Activated CD8-positive, alpha-beta memory T cell treated with anti-CD3 and anti-CD28 coated beads, Interleukin-2, amount 10 ng/mL, durations not matched to agents 7 days and 5 days (primary cell): ENCODE measurements at regions not wholly inside any gene's neighbourhood (a gene's known extent, or its start where the extent isn't known, plus 50 kb on each side); places are given as distances from the start of the nearest gene placed in this dataset.
"Not testable (repeated sequence)": the region's sequence is repeated elsewhere in the genome, so short reads cannot be mapped to it uniquely, and the experiment has no call there.

Source experiments
- ATAC-seq: fragments of 150-1000 bp; cut with Tn5 transposase; one replicate; pipeline ENCODE4 v1.10.0; 2021; ENCODE audit warnings: moderate library complexity
- CTCF ChIA-PET: fragments of 350-600 bp; sonication (Branson Sonifier 250); formaldehyde crosslinking; loops from one replicate; lab custom pipeline; 2021; ENCODE audit warnings: antibody characterized with exemption; lab: Charles Lee
- DNase-seq: peaks from one replicate; pipeline ENCODE4 v3.0.0-alpha.2; 2020
- H3K27ac Mint-ChIP-seq: one replicate; pipeline ENCODE4 v1.8.0; 2021; ENCODE audit warnings: mild to moderate bottlenecking, mixed read lengths
- H3K27me3 Mint-ChIP-seq: one replicate; pipeline ENCODE4 v1.8.0; 2021; ENCODE audit warnings: mixed read lengths
- H3K36me3 Mint-ChIP-seq: one replicate; pipeline ENCODE4 v1.8.0; 2021; ENCODE audit warnings: mild to moderate bottlenecking, mixed read lengths
- H3K4me1 Mint-ChIP-seq: one replicate; pipeline ENCODE4 v1.8.0; 2021; ENCODE audit warnings: mixed read lengths
- H3K4me3 Mint-ChIP-seq: one replicate; pipeline ENCODE4 v1.8.0; 2021; ENCODE audit warnings: mild to moderate bottlenecking, moderate library complexity, mixed read lengths
- H3K9me3 Mint-ChIP-seq: one replicate; pipeline ENCODE4 v1.8.0; 2022; ENCODE audit warnings: low read depth, mixed read lengths

DNA sequence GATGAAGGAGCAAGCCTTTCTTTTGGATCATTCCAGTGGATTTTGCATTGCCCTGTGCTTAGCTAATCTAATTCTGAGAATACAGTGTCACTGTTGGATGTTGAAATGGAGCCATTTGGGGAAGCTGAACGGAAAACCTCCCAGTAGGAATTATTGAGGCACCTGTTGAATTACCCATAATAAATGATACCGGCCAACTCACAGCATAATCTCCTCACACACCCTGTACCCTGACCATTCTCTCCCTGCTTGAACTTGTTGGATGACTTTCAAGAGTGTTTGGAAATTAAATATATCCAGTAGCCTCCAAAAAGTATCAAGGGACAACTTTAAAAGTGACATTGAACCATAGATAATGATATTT, 171.4 kb upstream of the HES1 start:
- ATAC-seq (no peak), DNase-seq (no peak)
- Mint-ChIP-seq H3K4me3 (no peak overlapping the region), H3K4me1 (peaks cover 24% of the 10 kb centered on the region), H3K27ac (no peak overlapping the region), H3K27me3 (peaks cover 71% of the 10 kb centered on the region), H3K9me3 (no peaks in the 10 kb centered on the region), H3K36me3 (no peaks in the 10 kb centered on the region)
- CTCF ChIA-PET = no interaction called here

DNA sequence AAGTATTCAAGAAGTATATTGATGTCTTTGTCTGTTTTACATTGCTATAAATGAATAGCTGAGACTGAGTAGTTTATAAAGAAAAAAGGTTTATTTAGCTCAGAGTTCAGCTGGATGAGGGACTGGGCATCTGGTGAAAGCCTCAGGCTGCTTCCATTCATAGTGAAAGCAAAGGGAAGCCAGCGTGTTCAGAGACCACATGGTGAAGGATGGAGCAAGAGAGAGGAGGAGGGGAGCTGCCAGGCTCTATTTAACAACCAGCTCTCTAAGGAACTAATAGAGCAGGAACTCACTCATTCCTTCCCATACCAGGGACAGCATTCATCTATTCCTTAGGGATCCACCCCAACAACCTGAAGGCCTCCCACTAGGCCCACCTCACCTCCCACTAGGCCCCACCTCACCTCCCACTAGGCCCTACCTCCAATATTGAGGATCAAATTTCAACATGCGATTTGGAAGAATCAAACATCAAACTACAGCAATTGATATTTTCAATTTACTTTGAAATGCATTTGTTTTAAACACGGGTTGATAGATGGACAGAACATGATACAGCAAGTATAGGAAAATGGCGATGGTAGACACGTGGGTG, 167.5 kb upstream of the HES1 start:
- H3K27me3 Mint-ChIP-seq = peaks cover 71% of the 10 kb centered on the region
- no peaks in the 10 kb centered on the region for H3K36me3 Mint-ChIP-seq
- no peak for DNase-seq
- CTCF ChIA-PET = no interaction called here
- H3K4me1 Mint-ChIP-seq = peaks cover 34% of the 10 kb centered on the region
- H3K4me3 Mint-ChIP-seq = no peak overlapping the region
- no peak for ATAC-seq
- H3K9me3 Mint-ChIP-seq = no peaks in the 10 kb centered on the region
- no peak overlapping the region for H3K27ac Mint-ChIP-seq

DNA sequence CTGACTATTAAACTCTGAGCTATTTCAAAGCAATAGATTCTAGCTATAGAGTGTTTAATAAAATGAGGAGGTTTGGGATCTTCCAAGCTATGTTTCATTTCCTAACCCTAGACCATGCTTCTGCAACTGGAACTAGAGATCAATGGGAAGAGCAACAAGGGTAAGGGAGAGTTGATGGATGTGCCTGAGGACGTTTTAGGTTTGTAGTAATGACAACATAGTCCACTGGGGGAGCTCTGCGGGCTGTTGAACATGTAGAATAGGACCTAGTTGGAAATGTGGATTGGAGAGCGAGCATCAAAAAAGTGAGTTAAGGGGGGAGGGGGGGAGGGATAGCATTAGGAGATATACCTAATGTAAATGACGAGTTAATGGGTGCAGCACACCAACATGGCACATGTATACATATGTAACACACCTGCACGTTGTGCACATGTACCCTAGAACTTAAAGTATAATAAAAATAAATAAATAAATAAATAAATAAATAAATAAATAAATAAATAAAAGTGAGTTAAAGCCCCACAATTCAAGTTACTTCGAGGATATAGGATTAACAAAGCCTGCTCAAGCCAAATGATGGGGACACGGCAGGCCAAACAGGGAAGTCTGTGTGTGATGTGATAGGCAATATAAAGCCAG, 165.7 kb upstream of the HES1 start:
- H3K27ac Mint-ChIP-seq, DNase-seq, H3K9me3 Mint-ChIP-seq, H3K4me3 Mint-ChIP-seq, H3K36me3 Mint-ChIP-seq: not testable (repeated sequence)
- CTCF ChIA-PET = interaction anchor here (1.0 kb wide), 1 partner anchor 345 kb away, joined by 5 read pairs; no protein-coding TSS in a partner anchor
- peak; percentile 58 for ATAC-seq
- Mint-ChIP-seq H3K4me1 (peaks cover 17% of the 10 kb centered on the region), H3K27me3 (peaks cover 72% of the 10 kb centered on the region)

DNA sequence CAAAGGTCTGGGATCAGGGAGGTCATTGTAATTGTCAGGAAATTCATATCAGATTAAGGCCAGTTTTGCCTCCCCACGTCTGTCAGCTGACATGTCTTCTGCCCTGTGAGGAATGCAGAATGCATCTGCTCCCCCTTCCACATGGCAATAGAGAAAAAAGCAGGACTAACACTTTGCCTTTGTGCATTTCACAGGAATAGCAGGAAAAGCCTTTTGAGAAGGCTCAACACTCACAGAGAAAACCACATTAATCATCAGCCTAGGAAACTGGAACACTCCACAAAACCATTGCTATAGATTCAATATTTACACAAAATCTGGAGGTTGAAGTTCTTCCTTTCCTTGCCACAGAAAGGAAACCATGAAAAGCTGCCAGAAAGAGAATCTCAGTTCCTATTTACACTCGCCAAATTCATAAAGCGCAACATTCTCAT, 165.2 kb upstream of the HES1 start:
- H3K27me3 Mint-ChIP-seq = peaks cover 72% of the 10 kb centered on the region
- H3K4me1 Mint-ChIP-seq = peaks cover 16% of the 10 kb centered on the region
- no peaks in the 10 kb centered on the region for H3K36me3 Mint-ChIP-seq
- ATAC-seq = no peak
- no peak overlapping the region for H3K27ac Mint-ChIP-seq
- H3K4me3 Mint-ChIP-seq = no peak overlapping the region
- CTCF ChIA-PET = interaction anchor here (1.5 kb wide), 1 partner anchor 345 kb away, joined by 4 read pairs; no protein-coding TSS in a partner anchor
- no peaks in the 10 kb centered on the region for H3K9me3 Mint-ChIP-seq
- no peak for DNase-seq

DNA sequence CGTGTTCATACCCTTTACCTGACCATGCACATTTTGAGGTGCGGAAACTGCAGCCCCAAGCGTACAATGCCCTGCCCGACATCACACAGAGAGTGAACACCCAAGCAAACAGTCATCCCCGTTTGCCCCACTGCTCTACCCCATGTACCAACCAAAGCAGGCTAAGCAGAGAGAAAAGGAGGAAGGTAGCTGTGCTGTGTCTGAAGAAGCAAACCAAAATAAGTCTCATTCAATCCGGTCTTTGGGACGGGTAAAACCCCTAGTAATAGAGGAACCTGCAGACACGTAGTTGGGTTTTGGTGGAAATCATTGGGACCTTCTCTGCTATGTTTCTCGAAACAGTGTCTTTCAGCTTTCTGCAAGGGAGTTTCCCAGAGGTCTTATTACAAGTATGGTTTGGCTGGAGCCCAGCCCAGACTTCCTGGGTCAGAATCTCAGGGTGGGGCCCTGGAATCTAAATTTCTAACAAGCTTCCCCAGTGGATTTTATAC, 164.6 kb upstream of the HES1 start:
- CTCF ChIA-PET = interaction anchor here (1.5 kb wide), 1 partner anchor 344 kb away, joined by 4 read pairs; no protein-coding TSS in a partner anchor
- no peak for DNase-seq
- Mint-ChIP-seq H3K9me3 (no peaks in the 10 kb centered on the region), H3K4me1 (peaks cover 16% of the 10 kb centered on the region), H3K27ac (no peak overlapping the region), H3K36me3 (no peaks in the 10 kb centered on the region), H3K27me3 (peaks cover 70% of the 10 kb centered on the region), H3K4me3 (no peak overlapping the region)
- no peak for ATAC-seq

DNA sequence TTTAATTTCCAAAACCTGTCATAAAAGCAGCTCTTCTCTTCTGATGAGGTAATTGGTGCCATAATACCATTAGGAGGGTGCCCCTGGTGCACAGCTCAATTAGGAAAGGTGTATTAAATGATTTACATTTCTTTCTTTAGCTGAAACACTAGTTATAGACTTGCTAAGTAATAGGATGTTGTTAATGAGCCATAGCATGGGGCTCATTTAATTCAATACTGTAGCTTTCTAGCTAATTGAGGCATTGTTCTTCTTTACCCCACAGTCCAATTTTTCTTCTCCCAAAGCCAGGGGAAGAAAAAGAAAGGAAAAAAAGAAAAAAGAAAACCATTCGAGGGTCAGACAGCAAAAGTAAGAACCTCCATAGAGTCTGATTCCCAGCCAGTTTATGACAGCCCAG, 164.0 kb upstream of the HES1 start:
- CTCF ChIA-PET = interaction anchor here (1.5 kb wide), 1 partner anchor 344 kb away, joined by 4 read pairs; no protein-coding TSS in a partner anchor
- ATAC-seq (no peak), DNase-seq (no peak)
- Mint-ChIP-seq H3K4me3 (no peak overlapping the region), H3K27ac (no peak overlapping the region), H3K4me1 (peaks cover 16% of the 10 kb centered on the region), H3K9me3 (no peaks in the 10 kb centered on the region), H3K27me3 (peaks cover 64% of the 10 kb centered on the region), H3K36me3 (no peaks in the 10 kb centered on the region)

DNA sequence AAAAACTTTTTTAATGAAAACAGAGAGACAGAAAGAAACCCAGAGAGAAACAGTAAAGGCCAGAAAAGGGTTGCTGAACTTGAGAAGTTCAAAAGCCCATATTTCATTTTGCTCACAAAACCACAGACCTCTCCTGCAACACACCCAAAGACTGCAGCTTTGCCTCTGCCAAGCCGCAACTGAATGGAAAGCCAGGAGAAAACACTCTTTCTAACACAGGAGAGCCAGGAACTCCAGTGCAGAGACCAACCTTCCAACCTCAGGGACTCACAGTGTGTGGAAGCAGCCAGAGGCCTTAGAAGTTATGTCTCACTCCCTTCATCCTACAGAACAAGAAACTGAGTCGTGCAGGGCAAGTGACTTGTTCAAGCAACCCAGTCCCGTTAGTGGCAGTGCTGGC, 163.1 kb upstream of the HES1 start:
- no peaks in the 10 kb centered on the region for H3K36me3 Mint-ChIP-seq
- H3K4me1 Mint-ChIP-seq = peaks cover 16% of the 10 kb centered on the region
- peaks cover 64% of the 10 kb centered on the region for H3K27me3 Mint-ChIP-seq
- CTCF ChIA-PET = no interaction called here
- H3K4me3 Mint-ChIP-seq = no peak overlapping the region
- no peak for ATAC-seq
- DNase-seq = no peak
- H3K9me3 Mint-ChIP-seq = no peaks in the 10 kb centered on the region
- no peak overlapping the region for H3K27ac Mint-ChIP-seq

DNA sequence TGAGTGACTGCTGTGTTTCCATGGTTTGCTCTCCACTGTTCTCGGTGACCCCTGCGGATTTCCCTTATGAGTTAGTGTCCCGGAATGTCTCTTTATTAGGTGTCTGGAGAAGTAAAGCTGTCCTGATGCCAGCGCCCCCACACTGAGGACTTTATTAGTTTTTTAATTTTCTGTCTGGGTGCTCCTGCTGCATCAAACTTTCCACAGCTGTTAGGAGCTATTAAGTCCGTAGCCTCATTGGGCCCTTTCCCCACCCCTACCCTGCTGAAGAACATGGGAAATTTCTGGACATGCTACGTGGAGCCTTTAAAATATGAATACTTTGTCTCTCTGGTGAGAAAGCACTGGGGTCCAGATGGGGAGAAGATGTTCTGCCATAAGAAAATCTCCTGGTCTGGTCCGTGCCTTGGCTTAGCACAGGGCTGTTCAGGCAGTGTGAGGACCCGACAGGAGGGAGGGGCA, 161.7 kb upstream of the HES1 start:
- H3K4me3 Mint-ChIP-seq = no peak overlapping the region
- H3K27ac Mint-ChIP-seq = no peak overlapping the region
- H3K9me3 Mint-ChIP-seq = no peaks in the 10 kb centered on the region
- no peak for ATAC-seq
- CTCF ChIA-PET = no interaction called here
- H3K4me1 Mint-ChIP-seq = peaks cover 16% of the 10 kb centered on the region
- DNase-seq = no peak
- H3K27me3 Mint-ChIP-seq = peaks cover 58% of the 10 kb centered on the region
- H3K36me3 Mint-ChIP-seq = no peaks in the 10 kb centered on the region

DNA sequence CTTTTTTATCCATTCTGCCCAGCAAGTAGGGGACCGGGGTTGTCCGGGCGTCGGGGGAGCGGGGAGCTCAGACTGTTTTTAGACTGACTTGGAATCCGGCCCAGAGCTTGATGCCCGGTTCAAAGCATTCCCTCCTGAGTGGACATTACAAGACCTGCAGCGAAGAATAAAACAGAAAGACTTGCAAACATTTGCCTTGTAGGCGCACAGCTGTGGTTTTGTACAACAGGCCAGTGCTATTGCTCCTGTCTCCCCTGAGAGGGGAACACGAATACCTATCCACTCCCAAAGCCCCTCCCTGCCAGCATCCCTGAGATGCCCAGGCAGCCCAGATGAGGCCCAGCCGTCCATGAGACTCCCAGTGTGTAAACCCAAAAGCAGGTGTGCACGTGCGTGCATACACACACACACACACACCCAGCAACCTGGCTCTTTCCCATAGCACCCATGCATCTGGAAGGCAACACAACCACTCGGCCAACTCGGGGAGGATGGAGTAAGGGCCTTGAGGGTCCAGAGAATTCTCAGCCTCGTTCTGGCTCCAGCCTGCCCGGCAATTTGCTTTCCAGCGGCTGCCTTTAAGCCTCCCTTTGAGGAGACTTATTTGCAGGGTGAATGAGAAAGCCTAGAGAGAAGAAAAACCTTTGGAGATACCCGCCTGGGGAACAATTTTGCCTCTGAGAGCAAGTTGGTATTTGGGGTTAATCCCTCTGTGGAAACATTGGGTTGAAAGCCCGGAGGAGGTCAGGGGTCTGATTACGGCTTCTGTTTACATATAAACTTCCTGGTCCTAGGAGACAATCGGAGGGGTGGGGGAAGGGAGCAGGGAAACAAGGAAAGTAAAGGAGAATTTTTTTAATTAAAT, 161.0 kb upstream of the HES1 start:
- CTCF ChIA-PET = no interaction called here
- Mint-ChIP-seq H3K36me3 (no peaks in the 10 kb centered on the region), H3K9me3 (no peaks in the 10 kb centered on the region), H3K4me3 (no peak overlapping the region), H3K4me1 (peaks cover 14% of the 10 kb centered on the region), H3K27me3 (peaks cover 59% of the 10 kb centered on the region), H3K27ac (no peak overlapping the region)
- no peak for DNase-seq
- no peak for ATAC-seq

DNA sequence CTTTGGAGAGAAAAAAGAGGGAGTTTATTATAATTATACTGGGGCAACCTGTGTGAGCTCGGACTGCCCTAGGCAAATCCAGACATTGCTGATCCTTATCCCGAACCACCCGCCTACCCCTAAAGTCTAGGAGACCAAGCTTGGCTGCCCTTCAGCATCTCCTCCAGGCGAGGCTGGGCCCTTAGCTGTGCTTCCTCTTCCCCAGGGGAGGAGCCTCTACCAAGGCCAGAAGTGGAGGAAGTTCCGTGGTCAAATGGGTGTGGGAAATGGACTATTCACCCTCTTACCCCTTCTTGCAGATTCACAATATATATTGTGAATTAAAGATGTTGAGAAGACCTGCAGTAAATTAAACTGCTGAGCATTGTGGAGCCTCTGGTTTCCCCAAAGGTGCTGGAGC, 158.3 kb upstream of the HES1 start:
- no peak overlapping the region for H3K27ac Mint-ChIP-seq
- H3K9me3 Mint-ChIP-seq = no peaks in the 10 kb centered on the region
- no peak overlapping the region for H3K4me3 Mint-ChIP-seq
- ATAC-seq = no peak
- no peak for DNase-seq
- peaks cover 41% of the 10 kb centered on the region for H3K27me3 Mint-ChIP-seq
- no peaks in the 10 kb centered on the region for H3K4me1 Mint-ChIP-seq
- no peaks in the 10 kb centered on the region for H3K36me3 Mint-ChIP-seq
- CTCF ChIA-PET = no interaction called here

DNA sequence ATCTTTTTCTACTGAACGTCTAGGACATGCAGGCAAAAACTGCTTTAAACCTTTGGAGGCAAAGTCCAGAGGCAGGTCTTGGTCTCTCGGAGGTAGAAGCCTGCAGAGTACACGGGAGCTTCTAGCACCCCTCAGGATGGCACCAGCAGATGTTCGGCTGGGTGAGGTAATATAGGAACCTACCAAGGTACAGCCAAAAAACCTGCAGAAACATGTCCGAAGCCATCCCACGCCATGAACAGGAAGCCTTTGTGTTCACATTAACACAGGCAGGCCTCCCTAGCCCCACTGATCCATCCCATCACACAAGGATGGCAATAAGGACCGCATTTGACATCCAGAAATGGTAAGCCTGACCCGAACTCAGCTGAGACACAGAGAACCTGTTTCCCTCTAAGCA, 157.9 kb upstream of the HES1 start:
- DNase-seq (no peak), ATAC-seq (no peak)
- Mint-ChIP-seq H3K27me3 (peaks cover 37% of the 10 kb centered on the region), H3K9me3 (no peaks in the 10 kb centered on the region), H3K27ac (no peak overlapping the region), H3K4me3 (no peak overlapping the region), H3K36me3 (no peaks in the 10 kb centered on the region), H3K4me1 (no peaks in the 10 kb centered on the region)
- CTCF ChIA-PET = no interaction called here

DNA sequence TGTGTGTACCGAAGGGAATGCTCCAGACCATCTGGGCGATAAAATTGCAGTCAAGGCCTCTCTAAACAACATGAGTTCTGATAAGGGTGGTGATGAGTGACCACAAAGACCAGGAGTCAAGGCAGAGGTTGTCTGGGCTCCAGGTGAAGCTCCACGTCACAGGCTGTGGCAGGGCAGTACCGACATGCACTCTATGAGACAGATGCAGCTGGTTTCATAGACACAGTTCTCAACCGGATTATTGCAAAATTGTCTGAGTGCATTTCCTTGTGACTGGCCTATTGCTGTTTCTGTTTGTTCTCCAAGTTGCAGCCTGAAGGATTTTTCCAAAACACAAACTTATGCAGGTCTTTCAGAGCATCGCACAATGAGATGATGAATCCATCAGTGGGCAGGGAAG, 157.5 kb upstream of the HES1 start:
- CTCF ChIA-PET = no interaction called here
- ATAC-seq = no peak
- H3K4me1 Mint-ChIP-seq = no peaks in the 10 kb centered on the region
- no peak overlapping the region for H3K4me3 Mint-ChIP-seq
- peaks cover 37% of the 10 kb centered on the region for H3K27me3 Mint-ChIP-seq
- H3K36me3 Mint-ChIP-seq = no peaks in the 10 kb centered on the region
- DNase-seq = no peak
- no peak overlapping the region for H3K27ac Mint-ChIP-seq
- no peaks in the 10 kb centered on the region for H3K9me3 Mint-ChIP-seq

DNA sequence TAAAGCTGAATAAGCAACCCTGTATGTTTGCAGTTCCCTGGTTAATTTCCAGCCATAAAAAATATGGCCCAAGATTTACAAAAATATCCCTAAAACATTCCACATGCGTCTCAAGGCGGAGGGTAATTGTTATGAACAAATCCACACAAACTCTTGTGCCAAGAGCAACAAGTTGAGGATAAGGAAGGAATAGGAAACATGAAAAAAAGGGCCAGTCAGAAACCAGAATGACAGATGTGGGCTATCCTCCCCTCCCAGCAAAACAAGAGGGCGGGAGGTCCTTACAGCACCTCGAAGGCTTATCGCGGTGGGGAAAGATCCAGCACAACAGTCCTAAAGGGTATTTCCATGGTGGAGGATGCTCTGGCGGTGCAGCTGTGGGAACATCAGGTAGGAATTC, 155.6 kb upstream of the HES1 start:
- Mint-ChIP-seq H3K36me3 (no peaks in the 10 kb centered on the region), H3K27ac (no peak overlapping the region), H3K27me3 (peaks cover 36% of the 10 kb centered on the region), H3K4me1 (no peaks in the 10 kb centered on the region), H3K9me3 (no peaks in the 10 kb centered on the region), H3K4me3 (no peak overlapping the region)
- ATAC-seq = no peak
- no peak for DNase-seq
- CTCF ChIA-PET = no interaction called here
